ENCODE measurements at regions not wholly inside any gene's neighbourhood (a gene's known extent, or its start where the extent isn't known, plus 50 kb on each side); places are given as distances from the start of the nearest gene placed in this dataset.

- no peak for TF ChIP-seq CTCF (IDR thresholded peaks at IDR 0.05)
- no peak for TF ChIP-seq EZH2 (IDR thresholded peaks at IDR 0.05; ENCODE audit: borderline replicate concordance, insufficient read depth, low read depth, low read length, poor library complexity, severe bottlenecking)
These were observed 104.0 kb upstream of the FRMD1 start for GRCh38 chr6:168182908-168183612.
